Stimulated activated naive CD8-positive, alpha-beta T cell treated with anti-CD3 and anti-CD28 coated beads, Interleukin-15, Interleukin-2, amounts not matched to agents 100 ng/mL and 50 ng/mL, for 24 hours (primary cell): ENCODE measurements at regions not wholly inside any gene's neighbourhood (a gene's known extent, or its start where the extent isn't known, plus 50 kb on each side); places are given as distances from the start of the nearest gene placed in this dataset.

Source experiments
- H3K27ac Mint-ChIP-seq: one replicate; pipeline ENCODE4 v1.8.0; 2021; ENCODE audit warnings: mild to moderate bottlenecking, mixed read lengths
- H3K27me3 Mint-ChIP-seq: one replicate; pipeline ENCODE4 v1.8.0; 2021; ENCODE audit warnings: mixed read lengths
- H3K36me3 Mint-ChIP-seq: one replicate; pipeline ENCODE4 v1.8.0; 2021; ENCODE audit warnings: low read depth, mixed read lengths
- H3K4me1 Mint-ChIP-seq: one replicate; pipeline ENCODE4 v1.8.0; 2021; ENCODE audit warnings: low read depth, mixed read lengths
- H3K4me3 Mint-ChIP-seq: one replicate; pipeline ENCODE4 v1.8.0; 2021; ENCODE audit warnings: mild to moderate bottlenecking, mixed read lengths
- H3K9me3 Mint-ChIP-seq: one replicate; pipeline ENCODE4 v1.8.0; 2021; ENCODE audit warnings: mixed read lengths

GRCh38 chr18:77879829-77880228, 630.2 kb downstream of the GALR1 start:
- H3K9me3 Mint-ChIP-seq = no peaks in the 10 kb centered on the region
- no peaks in the 10 kb centered on the region for H3K4me1 Mint-ChIP-seq
- H3K27ac Mint-ChIP-seq = no peak overlapping the region
- peaks cover 9% of the 10 kb centered on the region for H3K27me3 Mint-ChIP-seq
- no peaks in the 10 kb centered on the region for H3K36me3 Mint-ChIP-seq
- no peak overlapping the region for H3K4me3 Mint-ChIP-seq

GRCh38 chr18:77884454-77884853, 634.8 kb downstream of the GALR1 start:
- H3K4me3 Mint-ChIP-seq = no peak overlapping the region
- H3K27me3 Mint-ChIP-seq = peaks cover 10% of the 10 kb centered on the region
- no peaks in the 10 kb centered on the region for H3K36me3 Mint-ChIP-seq
- H3K9me3 Mint-ChIP-seq = peaks cover under 1% of the 10 kb centered on the region
- H3K4me1 Mint-ChIP-seq = no peaks in the 10 kb centered on the region
- H3K27ac Mint-ChIP-seq = no peak overlapping the region

- Mint-ChIP-seq H3K4me1 (no peaks in the 10 kb centered on the region), H3K9me3 (peaks cover 6% of the 10 kb centered on the region), H3K36me3 (no peaks in the 10 kb centered on the region), H3K27ac (no peak overlapping the region), H3K27me3 (peaks cover 28% of the 10 kb centered on the region), H3K4me3 (no peak overlapping the region)
Observed at GRCh38 chr18:77894060-77894459, 644.4 kb downstream of the GALR1 start.

DNA sequence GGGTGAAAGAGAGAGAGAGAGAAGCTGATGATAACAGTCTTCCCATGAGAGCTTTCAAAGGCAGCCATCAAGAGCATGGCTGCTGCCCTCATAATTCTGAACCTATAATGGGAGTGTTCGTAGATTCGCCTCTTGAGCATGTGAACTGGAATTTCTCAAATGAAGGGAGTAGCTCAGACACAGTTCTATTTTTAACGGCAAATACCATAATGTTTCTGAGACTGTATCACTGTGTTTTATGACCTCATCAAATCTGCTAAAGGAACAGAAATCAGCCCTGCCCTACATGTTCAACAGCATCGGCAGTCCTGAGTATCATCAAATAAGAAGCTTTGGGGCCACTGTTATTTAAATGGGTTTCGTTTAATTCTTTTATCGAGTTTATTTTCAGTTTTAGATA, 645.6 kb downstream of the GALR1 start:
- Mint-ChIP-seq H3K4me1 (no peaks in the 10 kb centered on the region), H3K36me3 (no peaks in the 10 kb centered on the region), H3K4me3 (no peak overlapping the region), H3K27me3 (peaks cover 37% of the 10 kb centered on the region), H3K9me3 (no peaks in the 10 kb centered on the region), H3K27ac (no peak overlapping the region)

GRCh38 chr18:77896586-77897252, 647.1 kb downstream of the GALR1 start:
- no peak overlapping the region for H3K27ac Mint-ChIP-seq
- H3K4me3 Mint-ChIP-seq = no peak overlapping the region
- H3K9me3 Mint-ChIP-seq = no peaks in the 10 kb centered on the region
- peaks cover 37% of the 10 kb centered on the region for H3K27me3 Mint-ChIP-seq
- no peaks in the 10 kb centered on the region for H3K4me1 Mint-ChIP-seq
- no peaks in the 10 kb centered on the region for H3K36me3 Mint-ChIP-seq

- Mint-ChIP-seq H3K27ac (no peak overlapping the region), H3K4me3 (no peak overlapping the region), H3K4me1 (no peaks in the 10 kb centered on the region), H3K9me3 (no peaks in the 10 kb centered on the region), H3K27me3 (peaks cover 37% of the 10 kb centered on the region), H3K36me3 (no peaks in the 10 kb centered on the region)
Observed at GRCh38 chr18:77897606-77898005, 648.0 kb downstream of the GALR1 start.

DNA sequence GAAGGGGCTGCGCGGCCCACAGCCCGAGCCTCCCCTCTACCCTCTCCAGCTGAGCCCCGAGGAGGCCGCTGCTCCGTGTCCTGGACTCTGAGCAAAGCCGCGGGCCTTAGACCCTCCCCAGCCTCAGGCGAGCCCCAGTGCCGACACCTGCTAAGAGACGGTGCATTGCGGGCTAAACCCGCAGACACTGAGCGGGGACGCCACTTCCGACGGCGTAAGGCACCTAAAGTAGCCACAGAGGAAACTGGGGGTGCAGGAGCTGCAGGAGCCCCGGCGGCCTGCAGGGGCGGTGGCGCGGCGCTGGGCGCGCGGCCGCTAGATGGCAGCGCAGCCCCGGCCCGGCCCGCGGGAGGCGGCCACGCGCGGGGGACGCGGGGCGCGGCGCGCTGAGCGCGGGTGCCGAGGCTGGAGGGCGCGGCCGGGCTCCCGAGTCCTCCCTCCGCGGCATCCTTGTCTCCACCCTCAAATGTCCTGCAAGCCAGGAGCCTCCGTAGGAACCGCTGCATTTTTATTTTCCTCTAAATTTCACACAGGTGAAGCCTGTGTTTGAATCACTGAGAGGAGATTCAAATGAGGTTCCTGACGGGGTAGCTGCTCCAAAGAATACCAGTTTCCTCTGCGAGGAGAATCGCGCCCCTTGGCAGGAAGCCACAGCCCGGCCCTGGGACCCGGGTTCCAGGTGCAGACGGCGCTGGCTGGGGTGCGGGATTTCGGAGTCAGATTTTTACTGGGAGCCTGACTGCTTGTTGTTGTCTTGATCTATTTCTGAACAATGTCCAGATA, 650.5 kb downstream of the GALR1 start:
- no peak overlapping the region for H3K27ac Mint-ChIP-seq
- H3K4me3 Mint-ChIP-seq = peak overlapping the region; percentile 13
- H3K36me3 Mint-ChIP-seq = no peaks in the 10 kb centered on the region
- peaks cover 31% of the 10 kb centered on the region for H3K27me3 Mint-ChIP-seq
- H3K4me1 Mint-ChIP-seq = no peaks in the 10 kb centered on the region
- no peaks in the 10 kb centered on the region for H3K9me3 Mint-ChIP-seq

GRCh38 chr18:77905011-77905410, 655.4 kb downstream of the GALR1 start:
- Mint-ChIP-seq H3K4me1 (no peaks in the 10 kb centered on the region), H3K27me3 (peaks cover 3% of the 10 kb centered on the region), H3K27ac (no peak overlapping the region), H3K4me3 (no peak overlapping the region), H3K36me3 (no peaks in the 10 kb centered on the region), H3K9me3 (no peaks in the 10 kb centered on the region)

- H3K4me1 Mint-ChIP-seq = no peaks in the 10 kb centered on the region
- no peaks in the 10 kb centered on the region for H3K9me3 Mint-ChIP-seq
- no peak overlapping the region for H3K4me3 Mint-ChIP-seq
- no peak overlapping the region for H3K27ac Mint-ChIP-seq
- peaks cover 3% of the 10 kb centered on the region for H3K27me3 Mint-ChIP-seq
- H3K36me3 Mint-ChIP-seq = no peaks in the 10 kb centered on the region
Observed at GRCh38 chr18:77905449-77906055, 655.9 kb downstream of the GALR1 start.

- Mint-ChIP-seq H3K36me3 (no peaks in the 10 kb centered on the region), H3K9me3 (no peaks in the 10 kb centered on the region), H3K4me3 (no peak overlapping the region), H3K27me3 (peaks cover 9% of the 10 kb centered on the region), H3K27ac (no peak overlapping the region), H3K4me1 (no peaks in the 10 kb centered on the region)
Observed at GRCh38 chr18:77906103-77906892, 656.6 kb downstream of the GALR1 start.

DNA sequence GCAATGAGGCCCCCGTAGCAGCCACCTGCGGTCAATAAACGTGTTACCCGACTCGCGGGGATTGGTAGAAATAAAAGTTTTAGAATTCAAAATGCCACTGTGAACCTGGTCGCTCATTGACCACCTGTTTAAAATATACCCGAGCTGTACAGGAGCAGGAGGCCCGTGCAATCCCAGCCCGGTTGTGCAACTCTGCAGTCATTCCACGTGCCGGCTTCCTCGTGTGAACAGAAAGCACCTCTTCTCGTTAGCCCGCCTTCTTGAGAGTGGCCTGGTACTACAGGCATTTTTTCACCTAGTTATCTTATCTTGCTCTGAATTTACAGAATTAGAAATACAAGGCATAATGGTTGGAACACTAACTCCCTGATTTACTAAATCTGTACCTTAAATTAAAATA, 660.7 kb downstream of the GALR1 start:
- no peaks in the 10 kb centered on the region for H3K36me3 Mint-ChIP-seq
- peaks cover 9% of the 10 kb centered on the region for H3K27me3 Mint-ChIP-seq
- H3K27ac Mint-ChIP-seq = no peak overlapping the region
- H3K9me3 Mint-ChIP-seq = no peaks in the 10 kb centered on the region
- H3K4me3 Mint-ChIP-seq = no peak overlapping the region
- H3K4me1 Mint-ChIP-seq = no peaks in the 10 kb centered on the region

DNA sequence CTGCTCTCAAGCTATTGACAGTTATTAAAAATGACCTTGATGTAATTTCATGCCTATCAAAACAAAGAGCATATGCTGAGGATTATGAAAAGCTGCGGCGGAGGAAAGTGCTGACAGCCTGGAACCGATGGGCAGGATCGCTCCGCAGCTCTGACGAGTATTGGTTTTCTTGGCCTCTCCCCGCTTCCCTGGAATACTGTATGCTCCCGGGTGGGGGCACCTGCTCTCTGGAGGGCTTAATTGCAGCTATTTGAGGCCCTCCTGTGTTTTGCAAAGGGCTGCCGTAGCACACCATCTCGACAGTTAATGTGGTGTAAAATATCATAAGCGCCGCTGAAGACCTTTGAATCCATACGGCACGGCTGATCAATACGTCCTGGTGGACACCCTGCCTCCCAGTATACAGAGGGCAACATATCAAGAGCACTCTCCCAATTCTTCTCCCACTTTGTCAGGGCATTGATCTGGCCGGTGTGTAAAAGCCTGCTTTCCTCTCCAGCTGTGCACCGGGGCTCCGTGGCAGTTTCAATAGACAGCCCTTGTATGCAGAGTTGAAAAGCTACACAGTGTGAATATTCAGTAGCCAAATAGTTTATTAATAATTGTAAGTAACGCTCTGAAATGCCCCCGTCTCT, 662.4 kb downstream of the GALR1 start:
- no peak overlapping the region for H3K4me3 Mint-ChIP-seq
- H3K27me3 Mint-ChIP-seq = peaks cover 6% of the 10 kb centered on the region
- H3K27ac Mint-ChIP-seq = no peak overlapping the region
- no peaks in the 10 kb centered on the region for H3K36me3 Mint-ChIP-seq
- no peaks in the 10 kb centered on the region for H3K9me3 Mint-ChIP-seq
- H3K4me1 Mint-ChIP-seq = no peaks in the 10 kb centered on the region

GRCh38 chr18:77918730-77919129, 669.1 kb downstream of the GALR1 start:
- Mint-ChIP-seq H3K27ac (no peak overlapping the region), H3K27me3 (peaks cover 1% of the 10 kb centered on the region), H3K9me3 (no peaks in the 10 kb centered on the region), H3K36me3 (no peaks in the 10 kb centered on the region), H3K4me1 (no peaks in the 10 kb centered on the region), H3K4me3 (no peak overlapping the region)

DNA sequence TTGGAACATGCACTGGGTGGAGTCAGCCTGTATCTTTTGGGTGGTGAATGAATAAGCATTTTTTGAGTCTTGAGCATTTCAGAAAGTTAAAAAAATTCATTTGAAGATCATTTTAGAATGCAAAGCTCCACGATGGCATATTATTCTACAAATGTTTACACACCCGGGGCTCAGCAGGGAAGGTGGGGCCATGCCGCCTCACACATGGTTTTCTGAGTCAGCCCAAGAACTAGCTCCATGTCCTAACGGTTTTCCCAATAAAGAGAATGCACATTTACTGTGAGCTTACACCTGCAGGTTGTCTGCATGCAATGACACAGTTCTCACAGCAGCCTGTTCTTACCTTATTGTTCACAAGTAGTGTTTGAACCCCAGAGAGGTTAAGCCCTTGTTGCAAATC, 670.3 kb downstream of the GALR1 start:
- H3K27me3 Mint-ChIP-seq = peaks cover 3% of the 10 kb centered on the region
- H3K4me3 Mint-ChIP-seq = no peak overlapping the region
- H3K9me3 Mint-ChIP-seq = no peaks in the 10 kb centered on the region
- H3K36me3 Mint-ChIP-seq = no peaks in the 10 kb centered on the region
- no peaks in the 10 kb centered on the region for H3K4me1 Mint-ChIP-seq
- H3K27ac Mint-ChIP-seq = no peak overlapping the region
